ENCODE measurements at regions not wholly inside any gene's neighbourhood (a gene's known extent, or its start where the extent isn't known, plus 50 kb on each side); places are given as distances from the start of the nearest gene placed in this dataset.

- no peak for DNase-seq
Observed at GRCh38 chr1:88036345-88037014, 647.6 kb upstream of the PKN2 start.

GRCh38 chr1:88039240-88039639 lies 644.8 kb upstream of the PKN2 start:
- DNase-seq, result no peak

GRCh38 chr1:88043834-88044233 lies 640.2 kb upstream of the PKN2 start:
- no peak for DNase-seq

DNA sequence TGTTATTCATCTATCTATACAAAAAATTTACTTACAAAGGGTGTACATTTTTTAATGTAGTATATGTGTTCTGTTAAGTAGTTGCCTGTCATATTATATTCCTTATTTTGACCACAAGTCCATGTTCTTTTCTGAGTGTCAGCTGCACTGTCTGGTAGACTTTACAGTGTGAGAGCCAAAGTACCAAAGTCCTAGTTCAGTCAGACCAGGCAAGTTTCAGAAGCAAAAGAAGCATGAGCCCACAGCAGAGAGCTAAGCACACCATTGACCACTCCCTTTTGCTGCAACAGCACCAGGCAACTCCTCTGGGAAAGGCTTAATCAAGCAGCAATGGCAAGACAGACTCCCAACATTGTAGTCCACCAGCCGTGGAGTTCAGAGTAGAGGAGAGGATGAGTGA lies 631.9 kb upstream of the PKN2 start:
- DNase-seq, result no peak

- no peak for DNase-seq
Observed at GRCh38 chr1:88053065-88053464, 631.0 kb upstream of the PKN2 start.

GRCh38 chr1:88056881-88057280 lies 627.2 kb upstream of the PKN2 start:
- DNase-seq, result no peak

DNA sequence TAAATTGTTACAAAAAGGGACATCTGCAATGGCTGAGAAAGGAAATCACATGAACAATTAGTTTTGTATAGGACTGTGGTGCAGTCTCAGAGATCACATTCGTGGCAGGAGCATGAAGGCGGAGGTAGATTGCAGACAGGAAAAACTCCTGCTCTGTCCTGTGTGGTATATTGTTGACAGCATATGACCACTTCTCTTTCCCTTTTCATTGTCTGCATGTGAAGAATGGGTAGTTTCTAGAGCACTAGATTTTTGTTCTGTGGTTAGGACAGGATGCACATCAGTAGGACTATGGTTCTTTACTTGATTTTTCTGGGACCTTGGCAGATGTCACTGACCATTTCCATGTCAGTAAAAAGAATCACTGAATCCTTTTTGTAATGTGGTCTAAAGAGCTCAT lies 625.9 kb upstream of the PKN2 start:
- DNase-seq, result no peak

GRCh38 chr1:88060112-88060673 lies 623.9 kb upstream of the PKN2 start:
- no peak for DNase-seq

DNA sequence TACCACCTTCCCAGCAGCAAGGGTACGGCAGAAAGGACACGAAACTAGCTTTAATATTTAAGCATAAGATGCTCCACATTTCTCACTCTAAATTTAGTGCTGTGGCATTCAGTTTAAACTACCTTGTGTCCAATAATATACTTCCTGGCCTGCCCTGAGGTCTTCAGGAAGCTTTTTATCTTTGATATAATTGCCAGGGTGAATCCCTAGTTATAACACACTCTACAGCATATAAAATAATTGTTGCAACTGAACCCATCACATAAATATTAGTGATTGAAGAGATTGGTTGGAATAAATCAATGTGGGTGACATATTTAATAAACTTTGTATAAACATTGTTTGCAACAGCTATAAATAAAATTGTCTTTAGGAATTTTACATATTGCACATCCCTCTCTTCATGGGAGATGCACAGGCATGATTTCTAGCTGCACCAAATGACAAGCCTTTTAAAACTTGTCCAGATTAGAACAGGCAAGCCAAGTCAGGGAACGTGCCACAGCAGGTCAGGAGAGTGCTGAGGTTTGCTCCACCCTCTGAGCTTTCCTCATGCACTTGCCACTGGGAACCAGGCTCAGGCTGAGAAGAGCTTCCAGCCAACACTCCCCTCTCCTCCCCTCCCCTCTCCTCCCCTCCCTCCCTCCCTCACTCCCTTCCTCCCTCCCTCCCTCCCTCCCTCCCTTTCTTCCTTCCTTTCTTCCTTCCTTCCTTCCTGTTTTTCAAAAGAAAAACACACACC lies 623.2 kb upstream of the PKN2 start:
- no peak for DNase-seq

DNA sequence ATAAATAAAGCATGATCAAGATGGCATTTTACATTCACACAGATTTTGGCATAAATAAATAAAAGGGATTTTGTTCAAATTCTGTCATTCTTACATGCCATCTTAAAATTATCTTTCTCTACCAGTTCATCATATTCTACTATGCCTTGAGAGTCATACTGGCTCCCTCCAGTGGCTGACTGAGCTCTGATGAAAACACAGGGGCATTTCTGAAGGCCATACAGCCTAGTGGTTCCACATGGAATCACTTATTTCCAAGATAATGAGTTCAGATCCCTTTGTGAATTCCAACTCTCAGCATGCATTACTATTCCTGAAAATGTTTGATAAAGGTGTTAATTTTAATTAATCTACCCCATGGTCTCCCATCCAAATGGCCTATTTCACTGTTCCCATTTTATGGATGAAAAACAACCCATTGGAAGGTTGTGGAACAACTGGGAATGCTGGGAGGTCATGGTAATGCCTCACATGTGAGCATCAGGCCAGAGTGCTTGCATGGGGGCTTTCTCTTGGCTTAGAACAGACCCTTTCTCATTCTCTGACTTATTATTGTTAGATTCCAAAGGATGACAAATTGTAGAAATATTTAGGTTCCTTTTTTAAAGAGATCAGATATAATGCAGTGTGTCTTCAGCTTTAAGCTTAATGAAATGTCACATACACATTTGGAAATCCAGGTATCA lies 622.4 kb upstream of the PKN2 start:
- no peak for DNase-seq

GRCh38 chr1:88062650-88063153 lies 621.4 kb upstream of the PKN2 start:
- DNase-seq, result no peak

DNA sequence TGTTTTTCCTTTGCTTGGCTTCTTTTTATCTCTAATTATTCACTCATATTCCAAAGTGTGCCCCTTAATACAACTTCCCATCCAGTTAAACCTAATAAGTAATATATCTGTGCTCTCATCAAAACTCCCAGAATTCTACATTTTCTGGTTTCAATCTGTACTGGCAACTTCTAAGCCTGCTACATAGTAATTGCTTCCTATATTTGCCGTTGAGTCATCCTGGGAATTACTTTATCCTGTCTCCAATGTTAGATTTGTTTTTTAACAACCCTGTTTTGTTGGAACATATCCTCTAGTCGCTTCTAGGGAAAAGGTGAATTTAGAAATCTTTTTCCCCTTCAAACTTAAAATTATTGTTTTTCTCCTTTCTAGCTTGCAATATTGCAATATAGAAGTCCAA lies 620.5 kb upstream of the PKN2 start:
- DNase-seq, result no peak

- DNase-seq, result no peak
Observed at GRCh38 chr1:88068407-88068960, 615.6 kb upstream of the PKN2 start.

DNA sequence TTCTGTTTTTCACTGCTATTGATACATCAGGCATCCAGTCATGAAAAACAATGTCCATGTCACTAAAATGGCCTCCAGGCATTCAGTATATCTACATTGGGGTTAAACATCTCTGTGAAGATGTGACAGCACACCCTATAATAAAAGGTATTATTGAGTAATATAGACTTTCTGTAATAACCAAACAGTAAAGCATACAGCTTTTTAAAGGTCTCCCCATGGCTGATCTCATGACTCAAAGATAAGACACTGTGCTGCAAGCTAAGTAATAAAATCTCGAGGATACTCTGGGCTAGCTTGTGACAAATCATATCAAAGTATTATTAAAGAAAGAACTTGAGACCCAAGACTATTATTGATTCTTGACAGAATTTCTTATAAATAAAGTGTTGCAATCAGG lies 613.1 kb upstream of the PKN2 start:
- no peak for DNase-seq

DNA sequence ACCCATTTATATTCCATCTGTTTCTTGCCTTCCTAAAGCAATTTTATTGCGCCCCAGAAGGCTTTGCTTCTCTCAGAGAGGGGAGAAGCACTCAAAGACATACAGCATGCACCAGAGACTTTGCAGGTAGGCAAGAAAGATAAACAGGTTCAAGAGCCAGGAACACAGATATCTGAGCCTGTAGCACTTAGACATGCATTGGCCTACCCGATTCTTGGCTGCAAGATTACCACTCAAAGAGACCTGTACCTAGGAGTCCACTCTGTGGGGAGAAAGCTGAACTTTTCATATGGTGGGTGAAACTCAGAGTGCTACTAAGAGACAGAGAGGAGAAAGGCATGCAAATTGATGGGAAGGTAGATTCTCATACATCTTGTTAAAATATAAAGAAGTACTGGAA lies 609.4 kb upstream of the PKN2 start:
- no peak for DNase-seq

GRCh38 chr1:88075813-88076212 lies 608.3 kb upstream of the PKN2 start:
- DNase-seq, result no peak

GRCh38 chr1:88079036-88079435 lies 605.0 kb upstream of the PKN2 start:
- DNase-seq, result no peak

GRCh38 chr1:88080875-88081274 lies 603.2 kb upstream of the PKN2 start:
- no peak for DNase-seq

DNA sequence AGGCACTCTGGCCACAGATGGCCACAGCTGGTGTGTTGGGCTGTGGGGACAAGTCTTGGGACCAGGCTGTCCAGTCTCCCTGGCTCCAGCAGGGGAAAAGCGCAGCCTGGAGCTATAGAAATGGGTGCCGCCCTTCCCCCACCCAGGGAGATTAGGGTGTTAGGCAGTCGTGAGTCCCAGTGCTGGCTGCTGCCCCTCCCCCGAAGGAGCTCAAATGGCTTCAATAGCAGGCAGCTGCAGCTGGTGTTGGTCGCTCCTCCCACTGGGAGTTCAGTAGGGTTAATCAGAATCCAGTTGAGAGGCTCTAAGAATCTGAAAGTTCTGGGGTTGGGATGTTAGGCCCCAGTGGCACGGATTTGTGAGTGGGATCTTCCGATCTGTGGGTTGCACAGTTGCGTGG lies 595.6 kb upstream of the PKN2 start:
- no peak for DNase-seq

DNA sequence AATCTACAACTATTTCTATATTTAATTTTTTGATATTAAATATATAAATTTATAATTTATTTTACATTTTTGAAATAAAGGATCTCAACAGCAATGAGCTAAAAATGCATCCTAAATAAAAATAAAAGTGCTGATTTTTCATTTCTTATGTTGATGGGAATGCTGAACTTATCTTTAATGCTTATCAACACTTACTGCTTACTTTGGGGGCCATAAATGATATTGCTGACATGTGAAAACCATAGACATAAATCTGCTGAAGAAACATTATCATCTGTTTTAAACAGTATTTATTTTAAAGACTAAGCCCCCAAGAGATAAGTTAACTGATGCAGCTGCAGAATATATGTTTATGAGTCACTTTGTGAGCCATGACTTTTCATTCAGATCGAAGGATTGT lies 594.1 kb upstream of the PKN2 start:
- DNase-seq, result no peak

DNA sequence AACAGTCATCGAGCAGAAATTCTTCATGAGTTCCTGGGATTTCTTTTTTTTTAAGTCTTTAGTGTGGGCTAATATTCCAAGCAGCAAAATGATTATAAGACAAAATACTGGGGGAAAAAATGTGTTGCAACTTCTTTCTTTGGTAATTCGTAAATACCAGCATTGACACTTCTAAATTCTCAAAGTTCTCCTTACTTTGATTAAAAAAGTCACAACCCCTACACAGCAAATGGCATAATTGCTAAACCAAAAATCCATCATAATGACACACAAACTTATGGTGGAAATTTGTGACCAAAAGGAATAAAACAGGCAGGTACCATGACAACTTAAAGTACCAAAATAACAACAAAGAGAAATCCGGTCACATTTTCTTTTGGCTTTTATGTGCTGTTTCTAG lies 585.2 kb upstream of the PKN2 start:
- DNase-seq, result no peak

DNA sequence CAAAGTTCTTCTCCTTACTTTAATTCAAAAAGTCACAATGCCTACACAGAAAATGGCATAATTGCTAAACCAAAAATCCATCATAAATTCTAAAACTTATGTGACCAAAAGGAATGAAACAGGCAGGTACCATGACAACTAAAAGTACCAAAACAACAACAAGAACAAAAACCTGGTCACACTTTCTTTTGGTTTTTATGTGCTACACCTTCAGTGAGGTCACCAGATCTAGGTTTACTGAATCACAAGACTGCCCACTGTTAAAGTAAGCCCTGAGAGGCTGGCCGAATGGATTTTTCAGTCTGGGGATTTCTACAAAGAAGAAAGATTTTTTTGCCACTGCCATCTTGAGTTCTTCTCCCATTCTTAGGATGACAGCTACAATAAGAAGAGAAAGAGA lies 583.0 kb upstream of the PKN2 start:
- DNase-seq, result no peak

- no peak for DNase-seq
Observed at GRCh38 chr1:88104236-88104635, 579.8 kb upstream of the PKN2 start.

Measured in activated CD4-positive, alpha-beta T cell treated with anti-CD3 and anti-CD28 coated beads for 4 hours (primary cell).